Stimulated activated CD8-positive, alpha-beta memory T cell treated with anti-CD3 and anti-CD28 coated beads, Interleukin-15, amount 100 ng/mL, for 48 hours (primary cell): ENCODE measurements at regions not wholly inside any gene's neighbourhood (a gene's known extent, or its start where the extent isn't known, plus 50 kb on each side); places are given as distances from the start of the nearest gene placed in this dataset.

Source experiments
- DNase-seq, 2 donors: peaks; one replicate each; pipeline ENCODE4 v3.0.0-alpha.2; 2020; ENCODE audit warnings: low read depth in 2 of 2

GRCh38 chr1:29453502-29454240 lies 217.3 kb downstream of the PTPRU start:
- DNase-seq, result no peak

DNA sequence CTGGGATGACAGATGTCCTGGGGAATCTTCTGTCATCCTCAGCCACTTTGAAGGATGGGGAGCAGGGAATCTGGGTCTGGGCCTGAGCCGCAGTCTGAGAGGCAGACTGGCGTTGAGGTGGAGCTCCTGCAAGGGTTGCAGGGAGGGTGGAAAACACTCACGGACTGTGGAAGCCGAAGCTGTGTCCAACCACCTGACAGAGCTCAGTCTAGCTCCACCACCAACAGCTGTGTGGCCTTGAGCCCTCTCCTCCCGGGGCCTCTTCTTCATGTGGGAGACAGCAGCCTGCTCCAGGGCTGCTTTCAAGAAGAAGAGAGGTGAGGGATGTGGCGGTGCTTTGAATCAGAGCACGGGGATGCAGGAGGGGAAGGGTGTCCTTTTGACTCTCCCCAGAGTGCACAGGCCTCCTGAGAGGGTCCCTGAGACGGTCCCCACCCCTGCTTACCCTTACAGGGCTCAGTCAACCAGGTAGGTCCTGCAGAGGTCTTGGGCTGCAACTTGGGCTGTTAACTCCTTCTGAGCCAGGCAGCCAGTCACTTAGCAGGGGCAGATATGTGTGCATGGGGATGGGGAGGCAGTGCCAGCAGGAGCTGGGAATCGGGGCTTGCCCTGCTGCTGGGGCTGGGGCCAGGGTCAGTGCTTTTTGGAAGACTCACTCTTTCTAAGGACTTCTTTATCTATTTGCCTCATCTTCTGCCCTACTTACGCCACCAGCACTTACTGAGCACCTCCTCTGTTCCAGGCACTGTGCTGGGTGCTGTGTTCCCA lies 216.3 kb downstream of the PTPRU start:
- DNase-seq, result no peak

- DNase-seq, result no peak
These were observed 215.1 kb downstream of the PTPRU start for GRCh38 chr1:29451368-29451892.

DNA sequence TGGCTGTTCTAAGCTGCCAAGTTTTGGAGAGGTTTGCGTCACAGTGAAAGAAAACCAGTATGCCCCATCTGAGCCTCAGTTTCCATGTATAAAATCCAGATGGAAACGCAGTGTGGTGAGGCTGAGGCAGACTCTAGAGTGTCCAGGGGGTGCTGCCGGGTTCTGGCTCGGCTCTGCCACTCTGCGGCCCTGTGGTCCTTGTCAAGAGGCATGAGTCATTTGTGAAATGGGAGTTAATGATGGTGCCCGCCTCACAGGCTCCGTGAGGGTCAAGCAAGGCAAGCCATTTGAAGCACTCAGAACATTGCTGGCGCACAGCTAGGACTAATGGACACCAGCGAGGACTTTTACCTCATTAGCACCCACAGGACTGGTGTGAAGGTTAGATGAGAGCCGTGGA lies 214.3 kb downstream of the PTPRU start:
- no peak for DNase-seq

DNA sequence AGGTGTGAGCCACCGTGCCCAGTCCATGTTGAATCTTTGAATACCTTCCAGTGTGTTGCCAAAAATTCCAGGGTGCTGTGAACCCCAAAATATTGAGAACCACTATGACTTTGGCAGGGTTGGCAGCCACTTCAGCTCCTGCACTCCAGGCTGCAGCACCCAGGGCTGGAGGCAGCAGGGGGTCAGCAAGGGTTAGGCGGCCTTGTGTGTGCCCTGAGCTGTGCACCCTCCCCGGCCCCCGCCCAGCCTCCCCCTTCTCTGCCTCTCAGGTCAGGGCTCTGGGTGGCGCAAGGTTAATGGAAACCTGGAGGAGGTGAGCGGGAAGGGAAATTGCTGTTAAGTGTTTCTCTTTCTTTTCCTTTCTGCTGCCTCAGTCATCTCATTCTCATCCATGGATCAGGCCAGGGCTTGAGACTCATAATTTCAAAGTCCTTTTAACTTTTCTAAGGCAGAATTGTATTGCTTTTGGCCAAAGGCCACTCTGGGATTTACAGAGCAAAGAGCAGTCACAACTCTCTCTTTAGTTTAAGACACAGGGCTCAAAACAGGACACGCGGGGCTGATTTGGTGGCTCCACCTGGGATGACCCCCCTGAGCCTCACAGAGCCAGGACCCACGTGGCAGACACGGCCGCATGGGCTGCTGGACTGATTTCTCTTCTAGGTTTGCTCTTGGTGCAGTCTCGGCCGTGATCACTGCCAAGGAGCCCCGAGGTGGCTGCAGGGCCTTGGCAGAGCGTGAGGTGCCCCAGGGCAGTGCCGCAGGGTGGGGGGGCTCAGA lies 212.3 kb downstream of the PTPRU start:
- DNase-seq, result no peak

GRCh38 chr1:29447368-29447767 lies 211.0 kb downstream of the PTPRU start:
- no peak for DNase-seq

DNA sequence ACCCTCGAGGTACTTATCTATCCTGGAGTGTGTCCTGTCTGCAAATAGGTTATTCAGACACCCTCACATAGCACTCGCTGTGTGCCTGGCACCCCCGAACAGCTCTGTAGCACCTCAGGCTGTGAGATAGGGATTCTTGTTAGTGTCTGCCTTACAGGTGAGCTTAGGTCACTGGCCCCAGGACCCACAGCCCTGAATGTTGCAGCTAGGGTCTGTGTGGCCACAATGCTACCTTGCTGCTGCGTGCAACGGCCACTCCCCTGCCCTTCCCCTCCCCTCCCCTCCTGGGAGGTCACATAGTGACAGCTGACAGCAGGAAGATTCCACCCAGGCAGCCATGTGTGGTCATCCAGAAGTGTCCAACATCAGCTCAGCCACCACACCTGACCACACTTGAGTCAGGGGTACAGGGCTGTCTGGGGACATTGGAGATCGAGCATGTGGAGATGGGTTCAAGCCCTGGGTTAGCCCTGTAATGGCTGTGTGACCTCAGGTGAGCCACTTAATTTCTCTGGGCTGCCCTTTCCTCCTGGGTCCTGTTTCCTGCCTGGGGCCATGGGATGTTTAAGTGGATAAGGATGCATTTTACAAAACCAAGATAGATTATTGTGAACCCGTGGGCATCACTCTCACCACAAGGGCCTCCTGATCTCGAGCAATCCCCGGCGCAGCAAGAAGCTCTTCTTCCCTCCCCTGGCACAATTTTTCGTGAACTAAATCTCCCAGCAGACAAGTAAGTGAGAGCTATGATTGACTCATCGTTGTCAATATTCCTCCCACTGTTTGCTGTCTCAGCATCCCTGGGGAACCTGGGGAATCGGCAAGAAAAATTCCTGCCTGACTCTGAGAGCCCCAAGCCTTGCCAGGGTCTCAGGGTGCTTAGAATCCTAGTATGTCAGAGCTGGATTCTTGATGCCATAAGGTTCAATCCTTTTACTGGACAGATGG lies 208.7 kb downstream of the PTPRU start:
- no peak for DNase-seq

- no peak for DNase-seq
These were observed 207.9 kb downstream of the PTPRU start for GRCh38 chr1:29444081-29444715.

DNA sequence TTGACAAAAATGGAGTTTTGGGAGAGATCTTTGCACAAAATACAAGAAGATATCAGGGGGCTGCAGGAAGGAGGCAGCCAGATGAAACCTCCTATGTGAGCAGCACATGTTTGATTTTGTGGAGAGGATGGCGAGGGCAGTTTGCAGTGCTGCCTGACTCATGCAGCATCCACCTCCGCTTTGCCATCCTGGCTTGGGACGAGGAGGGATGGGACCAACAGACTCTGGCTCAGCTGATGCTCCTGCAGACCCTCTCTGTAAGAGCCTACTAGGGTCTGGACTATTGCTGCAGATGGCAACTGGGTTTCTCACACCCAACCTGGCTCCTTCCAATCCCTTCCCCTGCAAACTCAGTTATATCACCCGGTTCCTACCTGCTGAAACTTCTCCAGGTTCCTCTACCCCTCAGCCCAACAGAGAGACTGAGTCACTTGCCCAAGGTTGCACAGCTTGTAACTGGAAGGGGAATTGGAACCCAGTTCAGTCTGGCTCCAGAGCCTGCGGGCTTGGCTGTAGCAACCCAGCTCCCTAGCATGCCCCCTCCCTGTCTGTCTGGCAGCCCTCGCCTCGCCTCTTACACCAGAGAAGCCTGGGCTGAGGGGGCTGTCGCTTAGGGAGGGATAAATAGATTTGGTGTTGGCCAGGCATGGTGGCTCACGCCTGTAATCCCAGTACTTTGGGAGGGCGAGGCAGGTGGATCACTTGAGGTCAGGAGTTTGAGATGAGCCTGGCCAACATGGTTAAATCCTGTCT lies 205.8 kb downstream of the PTPRU start:
- DNase-seq, result no peak

- no peak for DNase-seq
These were observed 203.3 kb downstream of the PTPRU start for GRCh38 chr1:29439615-29440014.

DNA sequence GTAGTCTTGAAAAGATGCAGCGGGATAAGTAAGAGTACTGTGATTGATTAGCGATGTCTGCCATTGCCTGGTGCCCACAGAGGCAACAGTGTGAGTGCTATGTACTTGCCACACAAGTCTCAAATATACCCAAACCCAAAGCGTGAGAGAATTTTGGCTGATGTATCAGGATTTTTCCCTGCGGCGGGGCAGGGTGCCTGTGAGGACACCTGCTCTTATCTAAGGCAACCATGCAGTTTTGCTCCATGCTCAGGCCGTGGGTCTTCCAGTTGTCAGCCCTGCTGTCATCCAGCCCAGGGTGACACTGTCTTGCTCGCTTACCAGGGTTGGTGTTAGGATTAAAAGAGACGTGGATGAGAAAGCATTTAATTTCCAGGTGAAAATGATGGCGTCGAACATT lies 202.7 kb downstream of the PTPRU start:
- no peak for DNase-seq

- DNase-seq, result no peak
These were observed 201.6 kb downstream of the PTPRU start for GRCh38 chr1:29437946-29438345.

- DNase-seq, result no peak
These were observed 200.0 kb downstream of the PTPRU start for GRCh38 chr1:29436181-29436785.

DNA sequence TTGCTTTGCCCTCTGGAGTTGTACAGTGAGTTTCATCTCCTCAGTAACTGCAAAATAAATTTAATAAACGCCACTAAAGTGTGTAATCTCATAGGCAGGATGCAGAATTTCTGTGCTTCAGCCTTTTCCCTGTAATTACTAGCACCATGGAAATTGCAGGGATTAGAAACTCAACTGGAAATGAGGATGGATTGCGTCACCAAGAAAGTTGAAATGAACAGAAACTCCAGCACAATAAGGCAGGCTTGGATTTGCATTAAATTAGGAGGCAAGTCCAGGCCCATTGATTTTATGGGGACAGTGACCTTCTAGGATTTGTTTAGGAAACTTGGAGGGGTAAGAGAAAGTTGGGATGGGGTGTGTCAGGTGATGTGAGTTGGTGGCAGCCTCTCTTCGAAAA lies 197.5 kb downstream of the PTPRU start:
- DNase-seq, result no peak

DNA sequence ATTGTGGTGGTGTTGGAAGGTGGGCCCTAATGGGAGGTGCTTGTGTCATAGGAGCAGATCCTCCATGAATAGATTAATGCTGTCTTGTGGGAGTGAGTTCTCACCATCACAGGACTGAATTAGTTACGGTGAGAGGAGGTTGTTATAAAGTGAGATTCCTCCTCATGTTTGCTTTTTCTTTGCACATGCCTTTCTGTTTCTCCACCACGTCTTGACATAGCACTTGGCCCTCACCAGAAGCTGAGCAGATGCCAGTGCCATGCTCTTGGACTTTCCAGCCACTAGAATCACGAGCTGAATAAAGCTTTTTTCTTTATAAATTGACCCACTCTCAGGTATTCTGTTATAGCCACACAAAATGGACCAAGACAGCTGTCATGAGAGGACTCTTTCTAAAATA lies 194.8 kb downstream of the PTPRU start:
- no peak for DNase-seq

GRCh38 chr1:29429656-29430055 lies 193.3 kb downstream of the PTPRU start:
- no peak for DNase-seq

DNA sequence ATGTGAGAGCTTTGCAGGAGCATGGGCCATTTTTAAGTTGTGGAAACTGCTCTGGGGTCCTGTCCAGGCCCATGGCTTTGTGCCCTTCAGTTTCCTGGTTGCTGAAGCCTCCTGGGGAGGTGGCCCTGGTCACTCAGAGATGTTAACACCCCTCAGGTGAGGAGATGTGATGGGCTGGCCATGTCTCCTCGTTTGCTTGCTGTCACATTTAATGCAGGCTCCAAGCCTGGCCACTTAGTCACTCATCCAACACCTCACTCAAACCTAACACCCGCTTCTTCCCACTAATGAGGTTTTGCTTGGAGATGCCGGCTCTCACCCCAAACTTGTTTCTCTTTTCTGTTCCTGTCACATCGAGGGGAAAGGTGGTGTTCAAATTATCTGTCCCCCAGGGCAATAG lies 192.7 kb downstream of the PTPRU start:
- no peak for DNase-seq

DNA sequence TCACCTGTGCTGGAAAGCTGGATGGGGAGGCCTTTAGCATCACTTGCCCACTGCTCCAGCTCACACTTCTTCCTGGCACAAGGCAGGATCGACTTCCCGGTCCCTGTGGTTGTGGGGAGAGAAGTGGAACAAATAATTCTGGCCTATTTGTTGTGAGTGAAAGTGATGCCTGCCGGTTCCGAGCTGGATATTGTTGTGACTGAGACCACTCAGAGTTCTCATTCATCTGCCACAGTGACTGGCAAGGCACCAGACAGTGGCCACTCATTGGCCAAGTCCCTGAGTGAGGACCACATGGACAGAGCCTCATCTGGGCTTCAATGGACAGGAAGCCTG lies 191.9 kb downstream of the PTPRU start:
- no peak for DNase-seq

DNA sequence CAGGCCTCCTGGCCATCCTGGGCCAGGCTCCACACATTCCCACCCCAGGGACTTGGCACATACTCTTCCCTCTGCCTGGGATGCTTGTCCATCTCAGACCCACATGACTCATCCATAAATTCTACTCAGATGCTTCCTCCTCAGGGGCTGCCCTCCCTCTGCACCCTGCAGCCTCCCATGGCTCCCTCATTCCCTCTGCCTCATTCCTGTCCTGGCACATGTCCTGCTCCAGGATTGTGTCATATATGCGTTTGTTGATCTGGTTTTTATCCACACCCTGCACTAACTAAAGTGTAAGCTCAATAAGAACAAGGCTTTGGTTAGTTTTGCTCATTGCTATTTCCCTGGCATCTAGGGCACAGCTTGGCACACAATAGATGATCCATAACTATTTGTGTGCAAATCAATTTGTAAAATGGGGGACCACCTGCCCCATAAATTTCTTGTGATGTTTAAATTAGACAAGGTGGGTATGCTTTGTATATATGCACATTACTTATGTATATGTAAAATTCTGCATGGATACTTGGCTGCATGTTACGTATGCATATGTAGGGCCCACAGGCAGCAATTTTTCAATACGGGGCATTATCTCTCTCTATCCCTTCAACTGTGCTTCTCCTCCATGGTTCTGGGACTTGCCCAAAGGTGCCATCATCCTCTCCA lies 191.4 kb downstream of the PTPRU start:
- no peak for DNase-seq
